ENCODE measurements at regions not wholly inside any gene's neighbourhood (a gene's known extent, or its start where the extent isn't known, plus 50 kb on each side); places are given as distances from the start of the nearest gene placed in this dataset.

DNA sequence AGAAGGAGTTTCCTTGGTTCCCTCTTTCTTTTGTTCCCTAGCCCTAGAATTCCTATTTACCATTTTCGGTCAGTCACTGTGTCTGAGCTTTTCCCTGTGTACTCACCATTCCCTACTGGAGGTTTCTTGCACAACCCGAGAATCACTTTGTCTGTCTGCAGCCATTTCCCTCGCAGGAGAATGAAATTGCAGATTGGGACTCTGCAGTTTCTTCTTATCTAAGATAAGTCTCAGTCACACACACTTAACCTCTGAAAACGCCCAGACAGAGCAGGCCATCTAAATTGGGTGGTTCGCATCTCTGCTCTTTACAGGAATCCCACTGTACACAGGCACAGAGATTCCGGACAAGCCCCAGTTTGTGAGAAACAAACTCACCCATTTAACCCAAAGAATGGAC lies 58.6 kb upstream of the CNTNAP2 start:
- TF ChIP-seq CREB1 (IDR thresholded peaks at IDR 0.05; ENCODE audit: low read depth) = no peak
- TF ChIP-seq, protein P1, sequence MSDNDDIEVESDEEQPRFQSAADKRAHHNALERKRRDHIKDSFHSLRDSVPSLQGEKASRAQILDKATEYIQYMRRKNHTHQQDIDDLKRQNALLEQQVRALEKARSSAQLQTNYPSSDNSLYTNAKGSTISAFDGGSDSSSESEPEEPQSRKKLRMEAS (IDR thresholded peaks at IDR 0.05) = no peak
- TF ChIP-seq NFIC (IDR thresholded peaks at IDR 0.05) = no peak
- TF ChIP-seq ZBTB7A (IDR thresholded peaks at IDR 0.05; ENCODE audit: low read depth) = no peak
- no peak for TF ChIP-seq TCF12 (IDR thresholded peaks at IDR 0.05; ENCODE audit: low read depth)
- no peak for TF ChIP-seq FOXM1 (IDR thresholded peaks at IDR 0.05; ENCODE audit: borderline replicate concordance, low read depth)
- TF ChIP-seq YY1 (IDR thresholded peaks at IDR 0.05; ENCODE audit: low read depth) = no peak
- no peak for TF ChIP-seq TEAD4 (IDR thresholded peaks at IDR 0.05)

DNA sequence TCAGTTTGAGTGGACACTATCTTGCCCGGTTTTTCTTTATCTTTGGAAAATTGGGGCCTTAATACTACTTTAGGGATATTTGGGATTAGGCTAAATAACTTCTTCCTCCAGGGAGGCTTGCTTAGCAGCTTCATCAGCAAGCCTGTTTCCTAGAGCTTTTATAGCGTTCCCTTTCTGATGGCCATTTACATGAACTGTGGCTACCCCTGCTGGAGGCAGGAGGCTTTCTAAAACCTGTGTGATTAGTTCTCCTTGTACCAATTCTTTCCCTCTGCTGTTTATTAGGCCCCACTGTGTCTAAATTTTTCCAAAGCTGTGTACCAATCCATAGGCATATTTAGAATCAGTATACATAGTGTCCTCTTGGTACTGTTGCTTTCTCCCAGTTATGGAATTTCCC lies 61.7 kb upstream of the CNTNAP2 start:
- no peak for TF ChIP-seq TCF12 (IDR thresholded peaks at IDR 0.05; ENCODE audit: low read depth)
- no peak for TF ChIP-seq NFIC (IDR thresholded peaks at IDR 0.05)
- TF ChIP-seq YY1 (IDR thresholded peaks at IDR 0.05; ENCODE audit: low read depth) = no peak
- no peak for TF ChIP-seq TAF1 (IDR thresholded peaks at IDR 0.05; ENCODE audit: low read depth)

DNA sequence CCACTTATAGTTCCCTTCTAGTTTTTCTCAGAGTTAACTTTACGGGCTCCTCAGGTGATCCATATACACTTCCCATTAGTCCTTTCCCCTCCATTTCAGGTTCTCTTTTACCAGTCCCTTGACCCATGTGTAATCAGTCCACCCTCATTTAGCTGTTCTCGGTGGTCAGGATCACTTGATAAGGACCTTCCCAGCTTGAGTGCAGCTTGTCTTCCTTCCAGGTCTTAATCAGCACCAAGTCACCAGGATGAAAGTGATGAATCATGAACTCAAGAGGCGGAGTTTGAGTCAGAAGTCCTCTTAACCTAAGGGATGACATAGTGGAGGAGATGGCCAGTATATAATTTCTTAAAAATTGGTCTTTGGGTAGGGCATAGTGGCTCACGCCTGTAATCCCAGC lies 63.1 kb upstream of the CNTNAP2 start:
- TF ChIP-seq EP300 (IDR thresholded peaks at IDR 0.05; ENCODE audit: borderline replicate concordance) = no peak
- TF ChIP-seq TEAD4 (IDR thresholded peaks at IDR 0.05) = no peak
- TF ChIP-seq, protein P2, sequence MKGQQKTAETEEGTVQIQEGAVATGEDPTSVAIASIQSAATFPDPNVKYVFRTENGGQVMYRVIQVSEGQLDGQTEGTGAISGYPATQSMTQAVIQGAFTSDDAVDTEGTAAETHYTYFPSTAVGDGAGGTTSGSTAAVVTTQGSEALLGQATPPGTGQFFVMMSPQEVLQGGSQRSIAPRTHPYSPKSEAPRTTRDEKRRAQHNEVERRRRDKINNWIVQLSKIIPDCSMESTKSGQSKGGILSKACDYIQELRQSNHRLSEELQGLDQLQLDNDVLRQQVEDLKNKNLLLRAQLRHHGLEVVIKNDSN (IDR thresholded peaks at IDR 0.05) = no peak
- TF ChIP-seq TCF12 (IDR thresholded peaks at IDR 0.05; ENCODE audit: low read depth) = no peak

DNA sequence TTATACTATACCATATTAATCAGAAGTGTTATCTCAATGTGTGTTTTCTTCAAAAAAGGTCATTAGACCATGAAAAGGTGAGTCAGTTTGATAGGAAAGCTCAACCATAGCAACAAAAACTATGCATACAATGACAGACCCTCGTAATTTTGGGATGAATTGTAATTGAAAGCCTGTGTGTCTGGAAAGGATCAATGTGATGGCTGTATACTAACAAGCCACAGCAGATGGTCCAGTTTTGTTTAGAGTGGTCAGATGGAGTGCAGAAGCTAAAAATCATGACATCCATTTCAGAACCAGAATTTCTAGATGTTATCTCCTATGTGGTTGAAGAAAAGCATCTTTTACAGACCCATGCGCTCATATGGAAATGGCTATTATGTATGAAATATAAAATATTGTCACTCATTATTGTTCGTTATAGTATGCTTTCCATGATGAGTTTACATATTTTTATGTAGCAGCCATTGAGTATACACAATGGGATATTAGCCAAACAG lies 88.3 kb upstream of the CNTNAP2 start:
- TF ChIP-seq CEBPB (IDR thresholded peaks at IDR 0.05) (no peak), TAF1 (IDR thresholded peaks at IDR 0.05; ENCODE audit: low read depth) (no peak), FOXM1 (IDR thresholded peaks at IDR 0.05; ENCODE audit: borderline replicate concordance, low read depth) (no peak), EGR1 (IDR thresholded peaks at IDR 0.05) (no peak), RAD21 (IDR thresholded peaks at IDR 0.05; ENCODE audit: low read depth) (no peak), YY1 (IDR thresholded peaks at IDR 0.05; ENCODE audit: low read depth) (no peak), TCF12 (IDR thresholded peaks at IDR 0.05; ENCODE audit: low read depth) (no peak), ZBTB7A (IDR thresholded peaks at IDR 0.05; ENCODE audit: low read depth) (no peak), NFIC (IDR thresholded peaks at IDR 0.05) (no peak), CREB1 (IDR thresholded peaks at IDR 0.05; ENCODE audit: low read depth) (no peak), EP300 (IDR thresholded peaks at IDR 0.05; ENCODE audit: borderline replicate concordance) (no peak)
- TF ChIP-seq, protein P2 (IDR thresholded peaks at IDR 0.05) = no peak
- TF ChIP-seq, protein P1 (IDR thresholded peaks at IDR 0.05) = no peak
- TF ChIP-seq, protein P3, sequence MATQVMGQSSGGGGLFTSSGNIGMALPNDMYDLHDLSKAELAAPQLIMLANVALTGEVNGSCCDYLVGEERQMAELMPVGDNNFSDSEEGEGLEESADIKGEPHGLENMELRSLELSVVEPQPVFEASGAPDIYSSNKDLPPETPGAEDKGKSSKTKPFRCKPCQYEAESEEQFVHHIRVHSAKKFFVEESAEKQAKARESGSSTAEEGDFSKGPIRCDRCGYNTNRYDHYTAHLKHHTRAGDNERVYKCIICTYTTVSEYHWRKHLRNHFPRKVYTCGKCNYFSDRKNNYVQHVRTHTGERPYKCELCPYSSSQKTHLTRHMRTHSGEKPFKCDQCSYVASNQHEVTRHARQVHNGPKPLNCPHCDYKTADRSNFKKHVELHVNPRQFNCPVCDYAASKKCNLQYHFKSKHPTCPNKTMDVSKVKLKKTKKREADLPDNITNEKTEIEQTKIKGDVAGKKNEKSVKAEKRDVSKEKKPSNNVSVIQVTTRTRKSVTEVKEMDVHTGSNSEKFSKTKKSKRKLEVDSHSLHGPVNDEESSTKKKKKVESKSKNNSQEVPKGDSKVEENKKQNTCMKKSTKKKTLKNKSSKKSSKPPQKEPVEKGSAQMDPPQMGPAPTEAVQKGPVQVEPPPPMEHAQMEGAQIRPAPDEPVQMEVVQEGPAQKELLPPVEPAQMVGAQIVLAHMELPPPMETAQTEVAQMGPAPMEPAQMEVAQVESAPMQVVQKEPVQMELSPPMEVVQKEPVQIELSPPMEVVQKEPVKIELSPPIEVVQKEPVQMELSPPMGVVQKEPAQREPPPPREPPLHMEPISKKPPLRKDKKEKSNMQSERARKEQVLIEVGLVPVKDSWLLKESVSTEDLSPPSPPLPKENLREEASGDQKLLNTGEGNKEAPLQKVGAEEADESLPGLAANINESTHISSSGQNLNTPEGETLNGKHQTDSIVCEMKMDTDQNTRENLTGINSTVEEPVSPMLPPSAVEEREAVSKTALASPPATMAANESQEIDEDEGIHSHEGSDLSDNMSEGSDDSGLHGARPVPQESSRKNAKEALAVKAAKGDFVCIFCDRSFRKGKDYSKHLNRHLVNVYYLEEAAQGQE (IDR thresholded peaks at IDR 0.05; ENCODE audit: low read depth) = no peak

DNA sequence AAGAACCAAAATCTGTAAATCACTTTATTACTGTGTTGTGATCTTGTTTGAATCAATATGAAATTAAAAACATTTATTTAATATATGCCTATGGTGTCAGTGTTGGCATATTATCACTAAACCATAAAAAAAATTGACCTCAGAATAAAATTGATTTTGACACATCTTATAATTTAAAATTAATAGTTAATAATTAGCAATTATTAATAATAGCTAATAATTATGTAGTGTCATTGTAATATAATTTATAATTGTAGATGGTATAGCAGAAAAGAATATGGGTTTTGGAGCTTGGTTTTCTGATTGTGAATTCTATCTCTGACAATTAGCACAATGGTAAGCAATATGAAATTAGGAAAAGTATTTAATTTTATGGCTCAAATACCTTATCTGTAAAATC lies 89.4 kb upstream of the CNTNAP2 start:
- TF ChIP-seq YY1 (IDR thresholded peaks at IDR 0.05; ENCODE audit: low read depth) = no peak
- TF ChIP-seq CEBPB (IDR thresholded peaks at IDR 0.05) = no peak
- TF ChIP-seq CREB1 (IDR thresholded peaks at IDR 0.05; ENCODE audit: low read depth) = no peak
- TF ChIP-seq EGR1 (IDR thresholded peaks at IDR 0.05) = no peak
- TF ChIP-seq, protein P3 (IDR thresholded peaks at IDR 0.05; ENCODE audit: low read depth) = no peak
- no peak for TF ChIP-seq NFIC (IDR thresholded peaks at IDR 0.05)
- no peak for TF ChIP-seq RAD21 (IDR thresholded peaks at IDR 0.05; ENCODE audit: low read depth)
- TF ChIP-seq TEAD4 (IDR thresholded peaks at IDR 0.05) = no peak
- TF ChIP-seq FOXM1 (IDR thresholded peaks at IDR 0.05; ENCODE audit: borderline replicate concordance, low read depth) = no peak
- TF ChIP-seq, protein P2 (IDR thresholded peaks at IDR 0.05) = no peak
- TF ChIP-seq TAF1 (IDR thresholded peaks at IDR 0.05; ENCODE audit: low read depth) = no peak
- TF ChIP-seq, protein P1 (IDR thresholded peaks at IDR 0.05) = no peak
- TF ChIP-seq EP300 (IDR thresholded peaks at IDR 0.05; ENCODE audit: borderline replicate concordance) = no peak
- TF ChIP-seq TCF12 (IDR thresholded peaks at IDR 0.05; ENCODE audit: low read depth) = no peak
- no peak for TF ChIP-seq ZBTB7A (IDR thresholded peaks at IDR 0.05; ENCODE audit: low read depth)

DNA sequence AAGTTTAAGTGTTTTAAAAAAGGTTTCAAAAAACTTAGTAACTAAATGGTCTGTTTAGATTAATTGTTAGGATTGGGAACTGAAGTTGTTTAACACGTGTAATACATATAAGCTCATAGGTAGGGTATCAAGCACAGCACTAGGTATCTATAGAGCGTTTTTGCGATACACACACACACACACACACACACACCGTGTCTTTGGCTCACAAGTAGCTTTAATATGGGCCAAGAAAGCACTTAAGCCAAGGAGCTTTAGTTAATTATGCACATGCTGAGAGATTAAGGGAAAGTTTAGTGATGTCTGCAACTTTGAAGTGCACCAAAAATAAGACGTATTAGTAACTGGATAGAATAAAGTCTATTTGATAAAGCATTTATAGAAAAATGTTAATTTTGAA lies 93.8 kb upstream of the CNTNAP2 start:
- TF ChIP-seq, protein P1 (IDR thresholded peaks at IDR 0.05) = no peak
- TF ChIP-seq TAF1 (IDR thresholded peaks at IDR 0.05; ENCODE audit: low read depth) = no peak
- TF ChIP-seq CEBPB (IDR thresholded peaks at IDR 0.05) = no peak
- TF ChIP-seq TEAD4 (IDR thresholded peaks at IDR 0.05) = no peak
- TF ChIP-seq RAD21 (IDR thresholded peaks at IDR 0.05; ENCODE audit: low read depth) = no peak
- TF ChIP-seq EP300 (IDR thresholded peaks at IDR 0.05; ENCODE audit: borderline replicate concordance) = no peak
- TF ChIP-seq ZBTB7A (IDR thresholded peaks at IDR 0.05; ENCODE audit: low read depth) = no peak
- no peak for TF ChIP-seq YY1 (IDR thresholded peaks at IDR 0.05; ENCODE audit: low read depth)
- no peak for TF ChIP-seq FOXM1 (IDR thresholded peaks at IDR 0.05; ENCODE audit: borderline replicate concordance, low read depth)
- no peak for TF ChIP-seq NFIC (IDR thresholded peaks at IDR 0.05)

All from Ishikawa (cell line).